GM18870 (cell line): ENCODE measurements at regions not wholly inside any gene's neighbourhood (a gene's known extent, or its start where the extent isn't known, plus 50 kb on each side); places are given as distances from the start of the nearest gene placed in this dataset.
"Not testable (repeated sequence)": the region's sequence is repeated elsewhere in the genome, so short reads cannot be mapped to it uniquely, and the experiment has no call there.

ENCODE experiments used
- ATAC-seq: cut with Tn5 transposase; IDR thresholded peaks from one replicate; pipeline ENCODE4 v1.9.1; 2021; ENCODE audit warnings: moderate library complexity; ENCODE audit not compliant: unreplicated experiment

DNA sequence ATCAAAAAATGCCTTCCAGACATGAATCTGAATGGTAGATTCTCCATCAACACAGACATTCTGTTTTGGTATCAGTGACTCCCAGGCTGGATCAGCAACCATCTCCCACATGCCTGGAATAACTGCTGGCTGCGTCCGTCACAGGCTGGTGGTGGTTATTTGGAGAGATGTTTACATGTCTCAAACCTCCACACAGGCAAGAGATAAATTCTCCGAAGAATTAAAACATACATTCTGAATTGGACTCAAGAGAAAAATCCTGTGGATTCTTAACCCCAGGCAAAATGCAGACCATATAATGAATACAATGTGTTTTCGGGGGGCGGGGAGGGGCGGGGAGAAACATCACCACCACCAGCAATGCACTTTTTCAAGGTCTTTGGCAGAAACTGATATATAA is 108.2 kb downstream of the THBS2 start:
- ATAC-seq = no peak

DNA sequence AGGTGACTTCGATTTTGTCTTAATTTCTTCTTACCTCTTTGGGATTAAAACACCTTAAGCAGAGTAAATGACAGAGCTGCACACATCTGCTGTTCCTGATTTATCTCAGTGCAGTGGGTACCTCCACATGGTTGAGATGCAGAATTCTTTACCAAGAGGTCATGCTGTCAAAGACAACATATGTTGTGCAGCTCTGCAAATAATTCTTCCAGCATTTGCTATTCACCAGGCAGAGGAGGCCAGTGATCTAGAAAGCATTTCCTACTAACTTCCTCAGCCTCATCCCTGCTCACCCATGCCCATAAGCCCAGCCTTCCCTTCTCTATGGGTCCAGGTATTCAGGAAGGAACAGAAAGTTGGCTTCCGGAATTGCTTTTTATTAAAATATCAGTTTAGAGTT is 109.3 kb downstream of the THBS2 start:
- ATAC-seq = no peak

DNA sequence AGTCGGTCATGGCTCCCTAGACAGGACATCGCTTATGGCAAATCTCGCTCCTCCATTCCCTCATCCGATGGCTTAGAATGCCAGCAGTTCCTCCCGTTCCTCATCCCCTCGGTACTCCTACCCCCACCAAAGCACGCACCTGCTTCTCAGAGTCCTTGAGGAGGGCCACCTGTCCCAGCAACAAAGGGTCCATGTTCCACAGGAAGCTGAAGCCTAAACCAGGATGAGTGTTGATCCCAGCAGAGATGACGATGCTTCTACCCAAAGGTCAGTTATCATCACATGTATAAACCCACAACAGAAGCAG is 111.2 kb downstream of the THBS2 start:
- no peak for ATAC-seq

DNA sequence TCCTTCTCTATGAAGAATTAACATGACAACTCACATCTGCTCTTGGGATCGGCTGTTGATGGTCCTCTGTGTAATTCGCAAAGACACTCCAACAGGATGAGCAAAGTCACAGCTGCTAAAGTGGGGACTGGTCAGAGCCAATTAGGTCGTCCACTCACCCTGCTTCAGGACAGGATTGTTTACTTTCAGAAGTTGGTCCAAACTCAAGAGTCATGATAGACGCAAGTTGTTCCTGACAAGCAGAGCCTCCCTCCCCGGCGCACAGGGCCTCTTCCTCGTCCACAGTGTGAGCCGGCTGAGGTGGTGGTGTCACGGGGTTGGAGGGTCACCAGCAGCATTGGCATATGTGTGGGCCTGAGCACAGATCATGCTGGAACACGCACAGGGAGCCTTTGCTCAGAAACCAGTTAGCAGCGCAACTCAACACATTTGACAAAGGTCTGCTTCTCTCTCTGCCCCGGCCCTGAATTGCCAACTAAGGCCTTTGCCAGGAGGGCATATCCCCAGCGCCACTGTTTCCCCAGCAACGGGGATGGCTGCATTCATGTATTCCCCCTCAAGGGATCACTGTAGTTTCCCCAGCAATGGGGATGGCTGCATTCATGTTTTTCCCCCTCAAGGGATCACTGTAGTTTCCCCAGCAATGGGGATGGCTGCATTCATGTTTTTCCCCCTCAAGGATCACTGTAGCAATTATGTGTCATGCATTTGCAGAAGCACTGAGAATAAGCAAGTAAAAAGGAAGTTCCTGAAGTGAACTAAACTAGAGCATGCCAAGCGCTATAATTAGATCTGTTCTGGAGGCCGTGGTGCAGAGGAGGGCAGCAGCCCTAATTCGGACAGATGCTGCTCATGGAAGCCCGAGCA is 111.7 kb downstream of the THBS2 start:
- ATAC-seq = no peak

DNA sequence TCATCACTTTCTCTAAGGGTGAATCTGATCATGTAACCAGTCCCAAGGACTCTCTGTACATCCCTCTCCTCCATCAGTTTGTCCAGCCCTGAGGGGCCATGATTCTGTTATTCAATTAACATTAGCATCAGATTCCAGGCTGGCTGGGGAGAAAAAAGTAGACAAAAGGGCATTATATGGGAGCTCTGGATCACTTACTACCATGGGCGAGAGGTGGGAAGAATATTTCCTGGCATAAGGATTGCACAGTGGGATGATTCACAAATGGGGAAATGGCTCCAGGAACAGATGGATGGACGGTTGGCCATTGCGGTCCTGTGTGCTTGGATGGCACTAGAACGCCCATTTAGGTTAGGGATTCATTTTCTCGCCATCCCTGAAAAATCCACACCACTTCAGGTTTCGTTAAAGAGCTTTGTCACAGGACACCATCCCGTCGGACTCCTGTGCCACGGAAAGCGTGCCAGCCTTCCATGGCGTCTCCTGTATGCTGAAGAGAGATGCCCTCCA is 112.6 kb downstream of the THBS2 start:
- ATAC-seq = no peak

DNA sequence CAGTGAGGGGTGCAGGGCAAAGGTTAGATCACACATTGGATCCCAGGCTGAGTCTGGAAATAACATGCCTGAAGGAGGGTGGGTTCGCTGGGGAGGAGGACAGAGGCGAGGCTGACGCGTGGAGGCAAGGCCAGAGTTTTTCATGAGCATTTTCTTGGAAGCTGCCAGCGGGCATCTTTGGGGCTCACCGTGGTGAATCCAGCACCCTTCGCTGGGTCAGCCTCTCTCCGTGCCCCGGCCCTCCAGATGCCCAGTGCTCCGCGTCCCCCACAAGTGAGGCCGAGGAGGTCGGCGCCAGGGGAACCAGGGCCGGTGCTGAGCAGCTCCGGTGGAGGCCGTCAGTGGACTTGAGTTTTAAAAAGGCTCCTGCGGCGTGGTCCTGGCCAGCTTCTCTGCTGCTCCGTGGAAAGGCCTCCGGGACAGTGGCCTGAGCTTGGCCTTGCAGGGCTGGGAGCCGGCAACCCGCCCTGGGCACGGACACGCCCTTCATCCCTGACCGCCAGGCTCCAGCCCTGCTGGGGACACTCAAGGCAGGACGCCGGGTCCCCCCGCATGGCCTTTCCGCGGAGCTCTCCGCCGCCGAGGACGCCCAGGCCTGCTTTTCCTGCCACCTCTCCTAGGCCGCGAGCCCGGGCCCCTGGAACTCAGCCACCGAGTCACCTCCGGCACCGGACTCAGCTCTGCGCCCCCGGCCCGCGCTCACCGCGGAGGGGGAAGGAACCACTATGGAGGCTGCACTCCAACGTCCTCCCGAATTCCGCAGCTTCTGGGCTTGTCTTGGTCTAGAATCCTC is 114.3 kb downstream of the THBS2 start:
- ATAC-seq = no peak

DNA sequence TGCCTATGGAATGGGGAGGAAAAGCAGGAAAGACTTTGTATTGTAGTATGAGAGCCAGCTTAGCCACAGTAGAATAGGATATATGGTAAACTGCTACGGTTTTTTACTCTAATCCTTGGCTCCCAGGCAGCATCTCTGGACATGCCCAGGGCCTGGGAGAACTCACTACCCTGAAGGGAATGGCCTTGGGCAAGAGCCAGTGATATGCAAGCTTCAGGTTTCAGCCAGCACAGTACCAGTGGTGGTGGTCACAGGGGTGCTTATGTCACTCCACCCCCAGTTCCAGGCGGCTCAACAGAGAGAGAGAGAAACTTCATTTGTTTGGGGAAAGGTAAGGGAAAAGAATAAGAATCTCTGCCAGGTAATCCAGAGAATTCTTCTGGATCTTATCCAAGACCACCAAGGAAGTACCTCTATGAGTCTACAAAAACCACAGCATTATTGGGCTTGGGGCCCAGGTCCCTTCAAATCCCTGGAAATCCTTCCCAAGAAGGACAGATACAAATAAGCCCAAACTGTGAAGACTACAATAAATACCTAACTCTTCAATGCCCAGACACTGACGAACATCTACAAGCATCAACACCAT is 121.2 kb downstream of the THBS2 start:
- ATAC-seq = no peak

DNA sequence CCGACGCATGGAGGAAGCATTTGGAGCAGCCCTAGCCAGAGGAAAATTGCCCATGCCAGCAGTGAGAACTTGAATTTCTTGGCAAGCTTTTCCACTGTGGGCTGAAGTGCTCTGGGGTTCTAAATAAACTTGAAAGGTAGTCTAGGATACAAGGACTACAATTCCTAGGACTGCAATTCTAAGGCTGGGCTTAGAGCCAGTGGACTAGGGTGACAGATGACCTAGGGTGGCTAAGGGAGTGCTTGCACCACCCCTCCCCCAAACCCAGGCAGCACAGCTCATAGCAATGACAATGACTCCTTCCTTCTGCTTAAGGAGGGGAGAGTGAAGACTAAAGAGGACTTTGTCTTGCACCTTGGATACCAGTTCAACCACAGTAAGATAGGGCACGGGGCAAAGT is 122.3 kb downstream of the THBS2 start:
- ATAC-seq = no peak

DNA sequence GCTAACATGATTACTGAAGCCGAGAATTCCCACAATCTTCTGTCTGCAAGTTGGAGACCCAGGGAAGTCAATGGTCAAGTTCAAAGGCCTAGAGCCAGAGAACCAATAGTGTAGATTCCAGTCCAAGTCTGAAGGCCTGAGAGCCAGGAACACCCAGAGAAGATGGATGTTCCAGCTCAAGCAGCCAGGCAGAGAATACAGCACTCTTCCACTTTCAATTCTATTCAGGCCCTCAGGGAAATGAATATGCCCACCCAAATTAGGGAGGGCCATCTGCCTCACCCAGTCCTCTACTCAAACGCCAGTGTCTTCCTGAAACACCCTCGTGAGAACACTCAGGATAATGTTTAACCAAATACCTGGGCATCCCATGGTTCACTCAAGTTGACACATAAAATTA is 123.5 kb downstream of the THBS2 start:
- ATAC-seq = no peak

DNA sequence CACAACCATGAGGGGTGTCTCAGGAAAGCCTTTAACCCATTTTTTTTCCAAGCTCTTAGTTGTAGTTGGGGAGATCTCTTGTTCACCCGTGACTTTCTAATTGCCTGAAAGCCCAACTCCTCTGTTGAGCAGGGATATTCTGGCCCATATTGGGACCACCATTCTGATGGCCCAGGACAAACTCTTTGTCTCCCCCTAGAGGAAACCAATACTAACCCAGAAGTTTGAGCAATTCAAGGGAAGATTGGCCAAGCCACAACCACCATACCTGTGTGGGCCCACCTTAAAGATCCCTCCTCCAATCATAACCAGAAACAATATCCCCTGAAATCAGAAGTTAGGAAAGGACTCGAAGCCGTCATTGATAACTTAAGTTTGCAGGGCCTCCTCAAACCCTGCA is 132.6 kb downstream of the THBS2 start:
- no peak for ATAC-seq

DNA sequence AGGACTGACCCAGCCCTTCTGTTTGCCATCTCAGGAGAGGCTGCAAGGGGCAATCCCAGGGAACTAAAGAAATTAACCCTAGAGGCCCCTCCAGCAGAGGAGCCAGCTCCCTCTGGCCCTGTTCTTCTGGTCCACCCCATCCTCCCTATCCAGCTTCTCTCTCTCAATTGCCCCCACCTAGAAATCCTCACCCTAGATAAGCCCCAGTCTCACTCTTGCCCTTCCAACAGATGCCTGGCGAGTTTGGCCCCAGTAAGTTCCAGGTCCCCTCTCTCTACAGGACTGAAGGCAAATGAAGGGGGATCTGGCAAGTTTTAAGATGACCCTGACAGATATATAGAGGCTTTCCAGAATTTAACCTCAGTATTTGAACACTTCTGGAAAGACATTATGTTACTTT is 134.0 kb downstream of the THBS2 start:
- no peak for ATAC-seq

DNA sequence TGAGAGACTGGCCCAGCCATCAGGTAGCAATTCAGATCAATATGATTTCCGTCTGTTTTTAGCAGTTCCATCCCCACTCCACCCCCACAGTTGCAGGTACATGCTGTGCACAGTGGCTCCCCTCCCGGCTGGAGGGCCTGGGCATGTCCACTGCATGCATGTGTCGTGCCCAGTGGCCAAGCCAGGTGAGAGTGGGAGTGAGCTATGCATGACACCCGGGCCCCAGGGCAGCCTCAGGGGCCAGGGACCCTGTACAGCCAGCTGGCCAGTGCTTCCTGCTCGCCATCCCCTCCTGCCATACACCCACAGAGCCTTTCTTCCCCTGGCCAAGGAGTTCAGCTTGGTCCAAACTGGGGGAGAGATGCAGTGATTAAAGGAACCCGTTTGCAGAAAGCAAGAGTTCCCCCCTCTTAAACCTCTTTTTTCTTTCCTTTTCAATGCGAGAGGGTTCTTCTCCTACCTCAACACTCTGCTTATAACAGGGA is 135.3 kb downstream of the THBS2 start:
- no peak for ATAC-seq

DNA sequence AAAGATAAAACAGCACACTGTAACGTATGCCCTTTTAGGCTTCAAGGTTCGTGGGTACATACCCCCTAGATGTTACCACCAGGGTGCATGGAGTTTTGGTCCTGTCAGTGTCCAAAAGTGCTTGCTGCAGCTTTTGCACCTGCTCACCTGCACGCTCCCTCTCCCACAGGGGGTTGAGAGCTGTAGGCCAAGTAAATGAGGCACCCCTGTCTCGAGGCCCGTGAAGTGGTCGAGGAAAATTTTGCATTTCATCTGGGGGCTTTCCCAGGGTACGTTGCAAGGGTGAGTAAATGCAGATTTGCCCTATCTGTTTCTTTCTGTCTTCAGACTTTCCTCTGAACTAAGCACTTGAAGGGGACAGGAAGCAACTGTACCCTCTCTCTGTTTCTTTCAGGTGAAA is 136.0 kb downstream of the THBS2 start:
- ATAC-seq = no peak

DNA sequence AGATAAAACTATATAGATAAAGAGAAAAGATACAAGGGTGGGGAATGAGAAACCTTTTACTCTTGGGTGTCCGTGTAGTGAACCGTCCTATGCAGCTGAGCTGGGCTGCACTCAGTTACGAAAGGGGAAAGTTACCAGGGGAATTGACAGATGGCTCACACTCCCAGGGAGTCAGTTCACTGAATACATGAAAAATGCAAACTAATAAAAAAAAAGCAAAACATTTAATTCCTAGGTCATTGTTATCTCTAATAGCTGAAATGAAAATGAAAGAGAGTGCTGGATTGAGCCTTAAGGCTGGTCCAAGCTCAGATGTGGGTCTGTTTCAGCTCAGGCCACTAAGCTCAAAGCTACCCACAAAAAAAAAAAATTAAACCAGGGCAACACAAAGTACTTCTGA is 138.0 kb downstream of the THBS2 start:
- ATAC-seq = peak; percentile 40

DNA sequence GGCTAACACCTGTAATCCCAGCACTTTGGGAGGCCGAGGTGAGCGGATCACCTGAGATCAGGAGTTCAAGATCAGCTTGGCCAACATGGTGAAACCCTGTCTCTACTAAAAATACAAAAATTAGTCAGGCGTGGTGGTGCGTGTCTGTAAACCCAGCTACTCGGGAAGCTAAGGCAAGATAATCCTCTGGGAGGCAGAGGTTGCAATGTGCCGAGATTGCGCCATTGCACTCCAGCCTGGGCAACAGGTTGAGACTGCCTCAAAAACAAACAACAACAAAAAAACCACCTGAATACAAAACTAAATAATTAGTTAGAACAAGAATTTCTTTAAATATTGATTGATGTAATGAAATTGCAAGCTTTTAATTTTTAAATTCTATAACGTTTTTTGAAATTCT is 139.0 kb downstream of the THBS2 start:
- not testable (repeated sequence) for ATAC-seq

DNA sequence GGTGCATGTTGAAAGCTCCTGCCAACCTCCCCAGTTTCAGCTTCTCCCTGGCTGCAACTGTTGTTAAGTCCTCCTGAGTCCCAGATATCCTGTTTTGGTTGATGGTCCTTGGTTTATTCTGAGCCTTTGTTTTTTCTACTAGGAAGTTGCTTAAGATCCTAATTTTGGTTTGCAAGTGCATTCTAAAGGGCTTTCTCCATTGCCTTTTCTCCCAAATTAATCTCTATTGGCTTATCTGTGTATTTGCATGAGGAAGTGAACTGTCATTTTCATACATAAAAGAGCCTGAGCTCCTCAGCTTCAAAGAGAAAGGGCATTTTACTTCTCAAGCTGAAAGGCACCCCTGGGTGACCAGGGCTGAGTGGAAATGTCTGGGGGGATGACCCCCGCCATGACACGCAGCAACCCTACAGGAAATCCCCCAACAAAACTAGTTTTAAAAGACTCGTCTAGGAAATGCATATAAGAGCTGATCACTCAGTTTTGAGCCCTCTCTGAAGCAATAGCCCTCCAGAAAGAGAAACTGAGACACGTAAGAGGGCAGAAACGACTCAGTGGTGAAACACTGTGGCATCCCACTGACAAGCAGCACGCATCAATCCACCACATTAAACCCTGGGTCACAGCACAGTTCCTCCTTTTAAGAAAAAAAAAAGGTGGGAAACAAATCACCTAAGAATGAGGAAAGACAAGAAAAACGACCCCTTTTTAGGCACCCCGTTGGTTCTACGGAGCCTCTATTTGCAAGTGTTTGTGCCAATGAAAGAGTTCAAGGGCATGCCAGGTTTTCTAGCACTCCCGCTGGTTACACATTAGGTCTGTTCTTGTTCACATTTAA is 140.9 kb downstream of the THBS2 start:
- peak; percentile 69 for ATAC-seq

DNA sequence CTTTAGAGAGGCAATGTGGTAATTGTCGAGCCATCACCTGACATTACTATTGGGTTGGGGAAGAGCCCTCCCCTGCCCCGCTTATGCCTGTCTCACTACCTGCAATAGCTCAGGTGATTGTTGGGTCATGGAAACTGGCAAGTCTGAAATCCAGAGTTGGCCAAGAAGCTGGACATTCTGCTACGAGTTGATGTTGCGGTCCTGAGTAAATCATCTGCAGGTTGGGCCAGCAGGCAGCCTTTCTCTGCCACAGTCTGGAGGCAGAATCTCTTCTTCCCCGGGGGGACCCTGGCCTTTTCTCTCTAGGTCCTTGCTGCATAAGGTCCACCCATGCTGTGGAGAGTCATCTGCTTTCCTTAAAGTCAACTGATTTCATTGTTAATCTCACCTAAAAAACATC is 142.4 kb downstream of the THBS2 start:
- no peak for ATAC-seq

DNA sequence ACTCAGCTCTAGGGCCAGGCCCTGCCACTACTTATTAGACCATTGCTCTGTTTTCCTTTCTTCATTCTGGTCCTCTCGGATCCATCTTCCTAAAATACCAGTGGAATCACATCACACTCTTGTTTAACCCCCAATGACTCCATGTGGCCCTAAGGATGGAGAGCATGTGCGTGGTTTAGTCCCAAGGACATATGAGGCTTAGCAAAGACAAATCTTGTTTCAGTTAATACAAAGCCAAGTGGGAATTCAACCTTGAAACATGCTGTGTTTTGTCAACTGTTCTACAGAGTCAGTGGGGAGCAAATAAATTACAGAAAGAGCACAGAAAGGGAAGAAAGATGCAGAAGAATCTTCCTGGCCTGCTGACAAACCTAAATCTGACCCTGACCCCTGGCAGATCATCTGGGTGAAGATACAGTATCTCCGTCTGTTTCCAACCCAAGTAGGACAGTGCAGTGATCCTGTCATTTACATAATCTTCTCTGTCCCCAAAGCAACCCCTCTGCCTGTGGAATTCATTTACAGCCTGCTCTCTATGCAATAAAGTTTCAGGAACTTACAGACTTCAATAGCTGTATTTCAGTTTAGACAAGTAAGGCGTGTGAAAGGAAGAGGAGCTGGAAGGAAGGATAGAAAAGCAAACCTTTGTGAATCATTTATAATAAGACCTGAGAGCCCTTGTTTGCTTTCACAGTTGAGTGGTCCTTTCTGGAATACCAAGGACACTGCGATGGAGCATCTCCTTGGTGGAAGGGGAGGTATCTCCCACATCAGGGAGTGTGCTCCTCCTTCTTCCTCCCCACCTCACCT is 144.0 kb downstream of the THBS2 start:
- ATAC-seq = no peak

DNA sequence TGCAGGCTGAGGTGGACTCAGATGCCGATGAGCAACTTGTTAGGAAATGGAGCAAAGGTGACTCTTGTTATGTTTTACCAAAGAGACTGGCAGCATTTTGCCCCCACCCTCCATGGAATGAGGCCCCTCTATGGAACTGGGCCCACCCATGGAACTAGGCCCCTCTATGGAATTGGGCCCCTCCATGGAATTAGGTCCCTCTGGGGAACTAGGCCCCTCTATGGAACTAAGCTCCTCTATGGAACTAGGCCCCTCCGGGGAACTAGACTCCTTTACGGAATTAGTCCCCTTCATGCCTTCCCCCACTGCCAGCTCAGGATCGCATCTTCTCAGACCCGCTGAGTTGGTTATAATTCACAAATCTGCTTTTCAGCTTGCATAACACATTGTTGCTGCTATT is 144.9 kb downstream of the THBS2 start:
- ATAC-seq = no peak

DNA sequence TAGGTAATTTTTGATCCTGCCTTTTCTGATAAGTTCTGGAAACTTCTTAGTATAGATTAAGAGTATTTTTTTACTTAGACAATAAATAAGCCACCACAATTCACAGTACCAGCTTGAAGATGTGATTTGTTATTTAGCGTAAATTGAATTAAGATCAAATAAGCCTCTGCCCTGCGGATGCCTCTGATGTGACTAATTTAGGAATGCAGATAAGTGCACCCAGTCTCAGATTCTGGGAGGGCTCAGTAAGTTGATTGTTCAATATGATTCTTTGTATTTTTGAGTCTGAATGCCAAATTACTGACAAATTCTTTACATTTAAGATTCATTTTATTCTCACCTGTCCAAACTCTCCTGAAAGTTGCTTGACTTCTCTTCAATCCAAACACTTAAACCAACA is 147.5 kb downstream of the THBS2 start:
- ATAC-seq = no peak
